NCI-H526 (cell line): ENCODE measurements at regions not wholly inside any gene's neighbourhood (a gene's known extent, or its start where the extent isn't known, plus 50 kb on each side); places are given as distances from the start of the nearest gene placed in this dataset.

ENCODE experiments used
- DNase-seq, 2 experiments: peaks; one replicate each; lab custom pipeline; 2025; lab: John Stamatoyannopoulos, UW

GRCh38 chrX:23228454-23228853, 106.2 kb upstream of the PTCHD1 start:
- no peak for DNase-seq

DNA sequence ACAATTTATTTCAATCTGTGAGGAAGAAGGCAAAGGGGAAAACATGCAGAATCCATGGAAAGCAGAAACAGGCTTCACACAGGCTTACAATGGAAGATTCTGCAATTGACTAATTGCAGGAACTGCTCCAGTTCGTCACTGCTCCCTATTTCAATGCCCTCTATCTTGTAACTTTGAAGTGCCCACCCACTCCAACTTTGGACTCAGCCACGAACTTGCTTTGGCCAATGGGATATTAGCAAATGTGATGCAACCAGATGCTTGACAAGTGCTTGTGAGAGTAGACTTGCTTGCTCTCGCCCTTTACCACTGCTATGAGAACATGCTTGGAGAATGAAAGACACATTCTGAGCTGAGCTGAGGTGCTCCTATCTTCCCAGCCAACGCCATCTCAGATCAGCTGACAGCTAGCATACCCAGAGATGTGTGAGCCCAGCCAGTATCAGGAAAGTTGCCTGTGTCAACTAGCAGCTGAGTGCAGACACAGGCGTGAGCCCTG, 105.7 kb upstream of the PTCHD1 start:
- DNase-seq = no peak

- DNase-seq = no peak
These were observed 99.6 kb upstream of the PTCHD1 start for GRCh38 chrX:23235051-23235450.

- no peak for DNase-seq
These were observed 88.6 kb upstream of the PTCHD1 start for GRCh38 chrX:23246001-23246400.

- DNase-seq = no peak
These were observed 86.5 kb upstream of the PTCHD1 start for GRCh38 chrX:23248187-23248586.

DNA sequence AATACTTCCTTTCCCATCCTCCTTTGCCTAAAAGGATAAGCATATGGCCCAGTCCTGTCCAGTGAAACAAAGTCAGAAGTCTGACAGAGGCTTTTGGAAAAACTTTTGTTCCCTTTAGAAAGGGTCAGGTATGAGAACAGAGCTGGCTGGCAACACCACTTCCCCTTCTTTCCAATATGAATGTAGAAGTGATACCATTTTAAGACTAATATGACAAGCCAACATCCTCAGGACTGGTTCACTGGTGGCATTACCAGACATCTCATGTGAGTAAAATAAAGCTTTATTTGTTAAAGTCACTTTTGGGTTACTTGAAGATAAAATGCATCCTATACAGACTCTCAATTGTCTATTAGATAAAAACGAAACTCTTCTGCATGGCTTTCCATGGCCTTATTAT, 83.6 kb upstream of the PTCHD1 start:
- DNase-seq = no peak

- no peak for DNase-seq
These were observed 70.8 kb upstream of the PTCHD1 start for GRCh38 chrX:23263892-23264291.

- DNase-seq = no peak
These were observed 64.7 kb upstream of the PTCHD1 start for GRCh38 chrX:23269923-23270322.

DNA sequence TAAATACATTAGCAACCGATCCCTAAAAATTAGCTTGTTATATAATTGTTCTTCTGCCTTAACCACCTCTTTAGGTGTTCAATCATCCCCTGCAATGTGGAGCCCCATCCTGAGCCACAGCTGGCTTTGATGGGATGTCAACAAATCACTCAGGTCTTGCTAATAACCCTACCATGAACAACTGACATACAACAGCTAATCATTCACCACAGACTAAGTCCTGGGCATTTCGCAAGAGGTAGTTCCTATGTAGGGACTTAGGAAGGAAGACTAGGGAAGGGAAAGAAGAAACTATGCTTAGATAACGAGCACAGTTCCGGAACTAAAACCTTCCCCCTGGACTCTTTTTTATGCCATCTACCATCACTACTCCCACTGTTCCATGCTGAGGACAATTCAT, 63.6 kb upstream of the PTCHD1 start:
- no peak for DNase-seq

GRCh38 chrX:23276475-23276874, 58.2 kb upstream of the PTCHD1 start:
- DNase-seq = no peak
